ENCODE measurements at regions not wholly inside any gene's neighbourhood (a gene's known extent, or its start where the extent isn't known, plus 50 kb on each side); places are given as distances from the start of the nearest gene placed in this dataset.

- DNase-seq: no peak
Observed at GRCh38 chr13:76792731-76793347, 93.4 kb downstream of the KCTD12 start.

GRCh38 chr13:76790980-76791819 lies 95.0 kb downstream of the KCTD12 start:
- no peak for DNase-seq

DNA sequence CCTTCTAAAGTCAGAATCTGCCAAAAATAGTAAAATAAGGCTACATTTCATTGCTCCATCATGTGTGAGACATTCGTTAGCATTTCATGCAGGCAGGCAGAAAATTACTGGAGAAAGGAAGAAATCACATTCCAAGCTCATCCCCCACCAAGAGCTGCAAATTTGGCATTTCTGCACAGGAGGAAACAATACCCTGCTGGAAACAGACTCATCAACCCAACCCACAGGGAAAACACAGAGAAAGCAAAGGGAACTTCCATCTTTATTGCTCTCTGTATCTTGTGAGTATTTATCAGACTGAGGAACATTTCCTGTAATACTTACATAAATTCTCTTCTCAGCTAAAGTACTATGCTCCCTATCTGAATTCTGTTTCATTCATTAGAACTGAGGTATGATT lies 95.7 kb downstream of the KCTD12 start:
- DNase-seq: no peak

GRCh38 chr13:76783798-76784197 lies 102.4 kb downstream of the KCTD12 start:
- peak; percentile 39 to 72 for DNase-seq

DNA sequence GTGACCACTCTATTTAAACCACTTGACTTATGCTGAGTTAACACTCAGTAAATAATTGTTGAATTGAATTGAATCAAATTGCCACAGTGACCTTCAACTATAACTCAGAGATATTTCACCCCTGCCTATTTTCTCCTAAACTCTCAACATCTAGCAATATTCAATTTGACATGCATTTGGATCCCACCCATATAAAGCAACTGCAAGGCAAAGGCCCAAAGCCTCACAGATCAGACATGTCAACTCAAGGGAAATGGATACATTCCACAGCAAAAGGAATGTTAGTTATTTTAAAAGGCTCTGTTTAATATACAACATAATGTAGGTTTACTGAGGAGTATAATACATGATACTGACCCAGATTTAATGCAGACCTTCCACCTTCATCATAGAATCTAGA lies 107.4 kb downstream of the KCTD12 start:
- no peak for DNase-seq

DNA sequence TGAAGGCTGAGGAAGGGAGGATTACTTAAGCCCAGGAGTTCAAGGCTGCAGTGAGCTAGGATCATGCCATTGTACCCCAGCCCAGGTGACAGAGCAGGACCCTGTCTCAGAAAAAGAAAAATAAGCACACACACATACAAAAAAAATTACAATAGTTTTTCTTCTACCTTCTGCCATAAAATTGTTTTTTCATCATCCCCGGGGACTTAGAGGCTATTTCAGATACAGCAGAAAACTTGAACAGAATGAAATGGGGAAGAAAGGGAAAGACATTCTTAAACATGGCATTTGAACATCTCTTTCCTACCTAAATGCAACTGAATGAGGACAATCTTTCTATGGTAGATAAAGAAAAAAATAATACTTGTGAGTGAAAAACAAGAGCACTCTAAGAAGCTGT lies 109.1 kb downstream of the KCTD12 start:
- no peak for DNase-seq

GRCh38 chr13:76775088-76775740 lies 111.0 kb downstream of the KCTD12 start:
- DNase-seq: no peak

GRCh38 chr13:76773448-76774094 lies 112.6 kb downstream of the KCTD12 start:
- no peak for DNase-seq

DNA sequence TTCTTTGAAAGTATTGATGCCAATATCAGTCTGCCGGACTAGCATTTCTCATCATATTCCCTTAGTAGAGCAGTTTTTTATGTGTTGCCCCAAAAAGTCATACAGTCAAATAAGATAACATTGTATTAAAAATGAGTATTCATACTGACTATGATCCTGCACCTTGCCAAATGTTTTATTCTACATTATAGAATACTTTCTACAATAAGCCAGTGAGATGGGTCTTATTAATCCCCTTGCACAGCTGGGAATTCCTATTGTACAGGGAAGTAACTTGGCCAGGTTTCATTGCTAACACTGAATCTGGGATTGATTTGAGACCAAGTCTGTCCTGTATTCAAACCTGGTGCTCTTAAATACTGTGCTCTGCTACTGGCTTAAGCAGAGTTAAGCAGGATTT lies 114.0 kb downstream of the KCTD12 start:
- no peak for DNase-seq

DNA sequence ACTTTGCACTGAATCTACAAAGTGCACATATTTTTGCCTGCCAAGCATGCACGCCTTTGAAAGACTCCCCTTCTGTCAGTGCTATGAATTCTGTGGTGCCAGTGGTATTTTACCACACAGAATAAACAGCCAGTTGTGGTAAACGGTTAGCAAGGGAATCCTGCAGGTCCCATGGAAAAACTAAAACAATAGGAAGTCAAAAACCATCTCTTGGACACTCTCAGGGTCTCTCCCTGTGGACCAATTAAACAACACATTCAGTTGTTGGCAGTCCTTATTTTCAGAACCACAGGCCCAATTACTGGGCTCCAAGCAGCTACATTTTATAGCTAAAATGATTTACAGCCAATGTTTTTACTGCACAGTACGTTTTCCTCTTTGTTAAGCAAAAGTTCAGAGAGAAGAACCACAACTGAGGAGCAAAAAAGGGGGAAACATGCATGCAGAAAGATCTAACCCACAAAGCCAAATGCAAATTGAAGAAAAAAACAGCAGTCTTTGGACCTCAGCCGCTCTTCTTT lies 116.9 kb downstream of the KCTD12 start:
- DNase-seq: no peak

- no peak for DNase-seq
Observed at GRCh38 chr13:76768384-76768783, 117.8 kb downstream of the KCTD12 start.

- DNase-seq: no peak
Observed at GRCh38 chr13:76764916-76765315, 121.3 kb downstream of the KCTD12 start.

DNA sequence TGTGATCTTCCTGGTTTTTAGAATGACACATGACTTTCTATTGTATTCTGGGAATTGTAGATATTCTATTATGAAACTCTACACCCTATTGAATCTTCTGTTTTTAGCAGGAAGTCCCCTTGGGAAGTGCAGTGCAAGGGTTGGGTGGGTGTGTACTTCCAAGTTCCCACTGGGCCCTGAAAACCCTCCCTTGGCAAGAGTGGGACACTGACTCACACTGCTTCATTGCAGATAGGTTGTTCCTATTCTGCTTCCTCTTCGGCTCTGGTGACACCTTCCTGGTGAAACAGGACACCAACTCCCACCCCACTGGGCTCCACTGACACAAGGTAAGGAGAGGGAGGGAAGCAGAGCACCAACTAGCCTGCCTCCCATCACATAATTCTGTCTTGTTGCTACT lies 121.8 kb downstream of the KCTD12 start:
- DNase-seq: no peak

DNA sequence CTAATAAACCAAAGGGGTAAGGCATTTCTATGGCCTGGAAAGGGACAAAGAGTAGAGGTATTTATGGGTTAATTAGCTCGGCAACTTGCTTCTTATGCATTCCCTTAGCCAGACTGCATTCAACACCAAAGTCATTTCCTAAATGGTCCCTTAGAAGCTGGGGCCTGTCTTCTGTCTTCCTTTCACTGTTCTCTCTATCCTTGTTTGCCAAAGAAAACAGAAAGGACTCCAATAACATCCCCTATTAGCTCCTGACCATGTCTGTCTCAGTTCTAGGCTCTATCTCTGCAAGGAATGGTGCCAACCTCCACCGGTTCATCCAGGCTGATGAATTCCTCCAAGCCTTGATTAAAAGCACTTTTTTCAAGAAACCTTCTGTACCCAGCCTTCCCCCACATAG lies 123.5 kb downstream of the KCTD12 start:
- no peak for DNase-seq

DNA sequence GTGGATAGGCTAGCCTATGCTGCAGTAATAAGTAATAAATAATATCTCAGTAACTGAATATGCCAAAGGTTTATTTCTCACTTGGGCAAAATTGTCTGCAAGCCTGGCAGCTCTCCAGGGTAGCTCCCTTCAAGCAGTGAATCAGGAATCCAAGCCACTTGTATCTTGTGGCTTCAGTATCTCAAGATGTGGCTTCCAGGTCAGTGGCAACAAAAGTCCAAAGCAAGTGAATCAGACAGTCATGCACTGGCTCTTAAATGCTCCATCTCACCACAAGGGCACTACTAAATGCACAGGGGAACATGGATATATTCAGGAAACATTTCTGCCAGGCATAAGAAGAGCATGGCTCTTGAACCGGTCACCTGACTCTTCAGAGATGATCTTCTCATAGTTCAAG lies 126.3 kb downstream of the KCTD12 start:
- no peak for DNase-seq

DNA sequence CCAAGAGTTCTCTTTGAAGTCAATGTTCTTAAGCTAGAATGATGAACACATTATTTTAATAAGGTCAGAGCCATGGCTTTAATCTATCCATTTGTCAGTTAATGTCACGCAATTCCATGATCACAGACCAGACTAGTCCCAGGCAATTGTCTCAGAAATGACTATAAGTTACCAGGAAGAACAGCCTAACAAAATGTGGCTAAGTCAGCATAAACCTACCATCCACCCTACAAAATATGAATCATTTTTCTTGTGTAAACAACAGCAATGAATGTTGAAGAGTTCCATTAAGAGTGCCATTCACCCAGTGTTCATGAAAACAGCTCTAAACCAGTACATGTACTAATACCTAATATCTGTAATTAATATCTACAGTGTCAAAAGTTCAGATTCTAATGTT lies 127.5 kb downstream of the KCTD12 start:
- no peak for DNase-seq

GRCh38 chr13:76758257-76758656 lies 127.9 kb downstream of the KCTD12 start:
- DNase-seq: no peak

DNA sequence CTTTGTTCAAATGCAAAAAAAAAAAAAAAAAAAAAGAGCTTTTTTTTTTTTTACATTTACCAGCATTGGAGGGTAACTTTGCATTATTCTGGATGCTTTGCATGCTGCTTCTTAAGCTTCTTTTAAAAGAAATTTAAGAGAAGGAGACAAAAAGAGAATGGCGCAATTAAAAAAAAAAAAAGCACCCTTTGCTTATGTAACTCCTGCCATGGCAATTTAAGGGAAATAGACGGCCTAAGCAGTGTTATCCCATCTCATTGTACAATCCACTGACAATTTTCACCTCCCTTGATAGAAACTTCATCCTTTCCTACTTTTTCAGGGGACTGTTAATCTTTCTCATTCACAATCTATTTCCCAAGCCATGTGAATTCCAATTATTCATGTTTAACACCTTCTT lies 129.8 kb downstream of the KCTD12 start:
- no peak for DNase-seq

GRCh38 chr13:76754414-76754813 lies 131.8 kb downstream of the KCTD12 start:
- DNase-seq: no peak

GRCh38 chr13:76751278-76751677 lies 134.9 kb downstream of the KCTD12 start:
- DNase-seq: no peak

DNA sequence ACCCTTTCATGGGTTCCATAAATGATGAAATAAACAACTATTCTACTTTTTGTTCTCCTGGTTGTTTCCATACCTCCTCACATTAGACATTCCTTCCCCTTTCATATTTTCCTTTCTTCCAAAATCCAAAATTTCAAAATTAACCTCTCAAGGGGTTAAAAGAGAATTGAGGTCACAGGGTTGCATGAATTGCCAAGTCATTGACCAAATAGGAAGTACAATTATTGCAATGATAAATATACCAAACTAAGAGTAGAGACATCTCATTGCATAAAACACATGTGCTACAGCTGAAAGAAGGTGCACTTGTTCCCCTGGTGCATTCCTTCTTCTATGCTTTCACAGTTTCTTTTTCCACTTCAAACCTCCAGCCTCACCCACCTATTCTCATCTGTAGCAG lies 136.1 kb downstream of the KCTD12 start:
- no peak for DNase-seq

DNA sequence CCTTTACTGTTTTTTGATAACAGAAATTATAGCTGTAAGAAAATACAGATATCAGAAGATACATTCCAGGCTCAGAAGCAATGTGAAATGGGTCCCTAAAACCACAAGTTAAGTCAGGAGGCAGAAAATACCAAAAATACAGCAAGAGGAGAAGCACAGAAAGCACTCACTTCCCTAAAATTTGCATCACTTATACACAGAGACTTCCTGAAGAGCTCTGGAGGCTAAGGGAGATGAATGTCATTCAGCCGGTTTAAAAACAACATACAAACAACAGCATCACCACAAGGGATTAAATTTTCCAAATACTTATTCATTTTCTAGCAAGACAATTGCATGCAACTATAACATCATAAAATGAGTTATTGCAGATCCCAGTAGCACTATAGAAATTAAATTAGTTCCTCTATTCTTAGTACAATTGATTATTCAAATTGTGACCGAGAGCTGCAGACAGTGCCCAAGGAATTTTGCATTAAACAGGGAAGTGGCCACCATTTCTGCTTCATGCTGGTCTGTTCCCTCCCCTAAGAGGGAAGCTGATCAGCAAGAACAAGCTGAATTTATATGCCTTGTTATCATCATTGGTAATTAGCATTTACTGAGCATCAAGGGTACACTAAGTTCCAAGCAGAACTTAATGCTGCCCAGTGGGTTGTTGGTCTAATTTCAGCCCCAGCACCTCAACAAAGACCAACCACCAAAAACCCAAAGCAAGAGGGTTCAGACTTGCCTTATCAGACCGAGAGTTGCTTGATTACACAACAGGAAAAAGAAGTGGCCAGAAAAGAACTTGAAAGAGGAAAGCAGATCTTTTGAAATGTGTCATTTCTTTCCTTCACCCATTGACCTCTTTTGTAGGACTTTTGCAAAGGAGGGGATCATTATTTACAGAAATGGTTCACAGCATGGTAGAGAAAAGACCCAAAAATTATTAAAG lies 140.7 kb downstream of the KCTD12 start:
- no peak for DNase-seq
